ENCODE measurements at regions not wholly inside any gene's neighbourhood (a gene's known extent, or its start where the extent isn't known, plus 50 kb on each side); places are given as distances from the start of the nearest gene placed in this dataset.

- H4K20me1 ChIP-seq (ENCODE audit: insufficient read depth), result no peaks in the 10 kb centered on the region
- no peak overlapping the region for H3K4me2 ChIP-seq
- no peak overlapping the region for H3K9ac ChIP-seq
- no peaks in the 10 kb centered on the region for H3K79me2 ChIP-seq (ENCODE audit: insufficient read depth, low read depth)
- H3K27ac ChIP-seq, result no peak overlapping the region
- H3K4me1 ChIP-seq (ENCODE audit: low read depth, poor library complexity, severe bottlenecking), result no peaks in the 10 kb centered on the region
- no peaks in the 10 kb centered on the region for H3K27me3 ChIP-seq (ENCODE audit: insufficient read depth, low read depth)
- H3K4me3 ChIP-seq (IDR thresholded peaks at IDR 0.05; ENCODE audit: insufficient read depth, low read depth, low read length), result no peak overlapping the region
- no peak overlapping the region for H2AFZ ChIP-seq (ENCODE audit: low read depth)
- H3K36me3 ChIP-seq (ENCODE audit: insufficient read depth), result no peaks in the 10 kb centered on the region
- no peak for TF ChIP-seq CTCF (conservative IDR thresholded peaks at IDR 0.05; ENCODE audit: low read depth, low read length)
Observed at GRCh38 chr6:28696682-28697081, 171.0 kb downstream of the GPX5 start.

- no peaks in the 10 kb centered on the region for H3K27me3 ChIP-seq (ENCODE audit: insufficient read depth, low read depth)
- TF ChIP-seq CTCF (conservative IDR thresholded peaks at IDR 0.05; ENCODE audit: low read depth, low read length), result no peak
- no peak overlapping the region for H3K9ac ChIP-seq
- no peak overlapping the region for H3K4me3 ChIP-seq (IDR thresholded peaks at IDR 0.05; ENCODE audit: insufficient read depth, low read depth, low read length)
- H3K27ac ChIP-seq, result no peak overlapping the region
- H3K4me2 ChIP-seq, result no peak overlapping the region
- no peaks in the 10 kb centered on the region for H3K79me2 ChIP-seq (ENCODE audit: insufficient read depth, low read depth)
- no peak overlapping the region for H2AFZ ChIP-seq (ENCODE audit: low read depth)
- no peaks in the 10 kb centered on the region for H3K4me1 ChIP-seq (ENCODE audit: low read depth, poor library complexity, severe bottlenecking)
- H4K20me1 ChIP-seq (ENCODE audit: insufficient read depth), result no peaks in the 10 kb centered on the region
- H3K36me3 ChIP-seq (ENCODE audit: insufficient read depth), result no peaks in the 10 kb centered on the region
Observed at GRCh38 chr6:28707387-28708282, 182.0 kb downstream of the GPX5 start.

GRCh38 chr6:28709478-28710349 lies 184.0 kb downstream of the GPX5 start:
- Histone ChIP-seq H3K9ac (no peak overlapping the region), H3K4me2 (no peak overlapping the region), H3K36me3 (ENCODE audit: insufficient read depth) (no peaks in the 10 kb centered on the region), H3K27ac (no peak overlapping the region), H4K20me1 (ENCODE audit: insufficient read depth) (no peaks in the 10 kb centered on the region), H3K4me1 (ENCODE audit: low read depth, poor library complexity, severe bottlenecking) (no peaks in the 10 kb centered on the region), H3K4me3 (IDR thresholded peaks at IDR 0.05; ENCODE audit: insufficient read depth, low read depth, low read length) (no peak overlapping the region), H3K79me2 (ENCODE audit: insufficient read depth, low read depth) (no peaks in the 10 kb centered on the region), H2AFZ (ENCODE audit: low read depth) (no peak overlapping the region), H3K27me3 (ENCODE audit: insufficient read depth, low read depth) (no peaks in the 10 kb centered on the region)
- TF ChIP-seq CTCF (conservative IDR thresholded peaks at IDR 0.05; ENCODE audit: low read depth, low read length), result no peak

GRCh38 chr6:28710466-28711191 lies 184.9 kb downstream of the GPX5 start:
- no peak for TF ChIP-seq CTCF (conservative IDR thresholded peaks at IDR 0.05; ENCODE audit: low read depth, low read length)
- Histone ChIP-seq H3K4me2 (no peak overlapping the region), H3K4me3 (IDR thresholded peaks at IDR 0.05; ENCODE audit: insufficient read depth, low read depth, low read length) (no peak overlapping the region), H2AFZ (ENCODE audit: low read depth) (no peak overlapping the region), H3K36me3 (ENCODE audit: insufficient read depth) (no peaks in the 10 kb centered on the region), H3K27ac (no peak overlapping the region), H4K20me1 (ENCODE audit: insufficient read depth) (no peaks in the 10 kb centered on the region), H3K4me1 (ENCODE audit: low read depth, poor library complexity, severe bottlenecking) (no peaks in the 10 kb centered on the region), H3K79me2 (ENCODE audit: insufficient read depth, low read depth) (no peaks in the 10 kb centered on the region), H3K9ac (no peak overlapping the region), H3K27me3 (ENCODE audit: insufficient read depth, low read depth) (no peaks in the 10 kb centered on the region)

Measured in KMS-11 (cell line).